GM12878 (cell line): ENCODE measurements at regions not wholly inside any gene's neighbourhood (a gene's known extent, or its start where the extent isn't known, plus 50 kb on each side); places are given as distances from the start of the nearest gene placed in this dataset.
"Not testable (repeated sequence)": the region's sequence is repeated elsewhere in the genome, so short reads cannot be mapped to it uniquely, and the experiment has no call there.

Experiments used
- ATAC-seq: fragments of 200-7000 bp; cut with Tn5 transposase; 3 replicates; pipeline ENCODE4 v1.9.1; 2020; ENCODE audit warnings: mild to moderate bottlenecking, moderate library complexity
- BruUV-seq: library from RNA; stranded (reverse); fragments of 400-500 nt; replicated peaks from 2 replicates; lab custom pipeline; 2021; lab: Mats Ljungman, UMichigan
- CTCF ChIA-PET: fragments of 300-600 bp; sonication (Branson Sonifier 250); formaldehyde crosslinking; extraction: SDS; loops from one replicate; lab custom pipeline; 2021; ENCODE audit warnings: inconsistent platforms; lab: Yijun Ruan, JAX
- POLR2A ChIA-PET: fragments of 350-600 bp; formaldehyde crosslinking; extraction: SDS; loops from one replicate; lab custom pipeline; 2021; ENCODE audit warnings: inconsistent platforms; lab: Charles Lee
- RAD21 ChIA-PET: fragments of 300-600 bp; sonication (Branson Sonifier 250); formaldehyde crosslinking; loops from one replicate; lab custom pipeline; 2023; ENCODE audit warnings: antibody characterized with exemption; ENCODE audit not compliant: unreplicated experiment; lab: Charles Lee
- SMC1A ChIA-PET: fragments of 300-600 bp; sonication (Branson Sonifier 250); formaldehyde crosslinking; loops from one replicate; lab custom pipeline; 2023; ENCODE audit not compliant: unreplicated experiment, uncharacterized antibody; lab: Charles Lee
- DNase-seq: peaks from one replicate; pipeline ENCODE4 v3.0.0-alpha.2; 2011; ENCODE audit warnings: low read depth, low spot score
- FAIRE-seq: peaks from 3 replicates; lab custom pipeline; 2011; peaks lifted over from hg19 to GRCh38; lab: Jason Lieb, UNC
- H2AFZ ChIP-seq: 2 replicates; pipeline ENCODE4 v1.6.0; 2011; ENCODE audit warnings: low read depth, low read length, control low read depth; ENCODE audit not compliant: control insufficient read depth
- H3K27ac ChIP-seq: 2 replicates; pipeline ENCODE4 v1.5.1; 2011; ENCODE audit warnings: control low read depth; ENCODE audit not compliant: control insufficient read depth, insufficient read depth
- H3K27me3 ChIP-seq, 2 experiments: replicated peaks in 1 of 2; 2 replicates each; pipeline versions ENCODE4 v1.6.0 to v1.6.1; 2011; ENCODE audit warnings: low read length in 1 of 2; ENCODE audit not compliant: control insufficient read depth in 2 of 2, insufficient read depth in 2 of 2
- H3K36me3 ChIP-seq, 2 experiments: 2 replicates each; pipeline ENCODE4 v1.5.1; 2011; ENCODE audit warnings: low read length in 1 of 2; ENCODE audit not compliant: control insufficient read depth in 2 of 2, insufficient read depth in 2 of 2
- H3K4me1 ChIP-seq: 2 replicates; pipeline ENCODE4 v1.6.1; 2011; ENCODE audit warnings: mild to moderate bottlenecking, low read length, moderate library complexity, mixed read lengths; ENCODE audit not compliant: control insufficient read depth, insufficient read depth
- H3K4me2 ChIP-seq: 2 replicates; pipeline ENCODE4 v1.6.0; 2011; ENCODE audit warnings: control low read depth; ENCODE audit not compliant: control insufficient read depth, insufficient read depth
- H3K4me3 ChIP-seq: fragments of 200-600 bp; sonication (generic); 2 replicates; pipeline ENCODE4 v1.5.1; 2016
- H3K79me2 ChIP-seq: 2 replicates; pipeline ENCODE4 v1.6.0; 2011; ENCODE audit warnings: low read length; ENCODE audit not compliant: control insufficient read depth, insufficient read depth
- H3K9ac ChIP-seq: 2 replicates; pipeline ENCODE4 v1.8.0; 2011; ENCODE audit warnings: low read length, control low read depth, mixed read lengths; ENCODE audit not compliant: control insufficient read depth, insufficient read depth
- H3K9me3 ChIP-seq: replicated peaks from 3 replicates; pipeline ENCODE4 v1.5.1; 2011; ENCODE audit warnings: mild to moderate bottlenecking, low read length; ENCODE audit not compliant: control insufficient read depth, insufficient read depth
- H4K20me1 ChIP-seq: 2 replicates; pipeline ENCODE4 v1.6.0; 2011; ENCODE audit not compliant: control insufficient read depth, insufficient read depth
- ELK1 ChIP-seq: IDR thresholded peaks from 2 replicates; pipeline ENCODE4 v1.6.1; 2012; ENCODE audit warnings: low read depth, low read length, improper control_type of control experiment
- ZNF207 ChIP-seq: fragments of 450-650 bp; IDR thresholded peaks from 2 replicates; pipeline ENCODE4 v1.6.1; 2014; ENCODE audit warnings: antibody characterized with exemption, mild to moderate bottlenecking, borderline replicate concordance
- WGBS: methylation state at CpG from one replicate; pipeline ENCODE4 v1.1.6; 2016; ENCODE audit warnings: low lambda C conversion rate; ENCODE audit not compliant: insufficient replicate concordance, insufficient coverage; ENCODE audit errors: missing lambda C conversion rate; 5-methylcytosine and 5-hydroxymethylcytosine counted together
- in situ Hi-C: fragments of 300-500 bp; cut with MboI; formaldehyde crosslinking; loops from 9 replicates; pipeline ENCODE4 v1.14.3; 2018; ENCODE audit warnings: mixed read lengths
- intact Hi-C: fragments of 100-400 bp; cut with micrococcal nuclease; formaldehyde crosslinking; loops from one replicate; pipeline ENCODE4 v1.14.2; 2022; ENCODE audit not compliant: unreplicated experiment

DNA sequence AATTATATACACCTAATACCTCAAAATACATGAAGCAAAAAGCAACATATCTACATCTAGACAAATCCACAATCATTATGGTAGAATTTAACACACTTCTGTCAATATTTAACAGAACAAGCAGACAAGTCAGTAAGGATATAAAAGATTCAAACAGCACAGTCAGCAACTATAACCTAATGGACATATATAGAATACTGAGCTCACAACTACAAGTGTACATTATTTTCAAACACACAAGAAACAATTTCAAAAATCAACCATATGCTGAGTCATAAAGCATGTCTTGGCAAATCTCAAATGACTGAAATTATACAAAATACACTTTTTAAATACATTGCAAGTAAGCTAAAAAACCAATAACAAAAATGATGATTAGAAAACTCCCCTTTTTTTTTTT is 178.0 kb downstream of the TOMM20 start:
- no peak overlapping the region for H2AFZ ChIP-seq
- TF ChIP-seq ELK1, result no peak
- TF ChIP-seq ZNF207, result no peak
- no peak for DNase-seq
- no peak for FAIRE-seq
- H3K27ac ChIP-seq, result no peak overlapping the region
- peaks cover 6% of the 10 kb centered on the region; the same call in 2 of the 3 replicates for H3K9me3 ChIP-seq
- no peak overlapping the region for H3K4me2 ChIP-seq
- POLR2A ChIA-PET, result interaction anchor here (0.6 to 0.9 kb wide), 4 partner anchors 11 to 500 kb away, joined by 3 to 5 read pairs (median 4); no protein-coding TSS in a partner anchor
- BruUV-seq, result no TSS peak
- H3K9ac ChIP-seq, result no peak overlapping the region
- no peak for ATAC-seq
- RAD21 ChIA-PET, result interaction anchor here (0.6 to 1.4 kb wide), 6 partner anchors 16 to 339 kb away, joined by 3 to 4 read pairs (median 4); no protein-coding TSS in a partner anchor
- H3K36me3 ChIP-seq, result no peaks in the 10 kb centered on the region
- no peaks in the 10 kb centered on the region for H3K27me3 ChIP-seq
- H4K20me1 ChIP-seq, result no peaks in the 10 kb centered on the region
- H3K4me1 ChIP-seq, result peaks cover 24% of the 10 kb centered on the region
- in situ Hi-C loops (no loop called here), intact Hi-C loops (no loop called here)
- CTCF ChIA-PET, result interaction anchor here (0.7 to 1.5 kb wide), 3 partner anchors 12 to 266 kb away, joined by 3 read pairs; no protein-coding TSS in a partner anchor
- peaks cover 4% of the 10 kb centered on the region for H3K79me2 ChIP-seq
- no peak overlapping the region for H3K4me3 ChIP-seq
- SMC1A ChIA-PET, result interaction anchor here (0.6 to 1.8 kb wide), 5 partner anchors 12 to 513 kb away, joined by 3 to 6 read pairs (median 3); no protein-coding TSS in a partner anchor

- H3K9me3 ChIP-seq, H3K4me2 ChIP-seq, H3K9ac ChIP-seq, H4K20me1 ChIP-seq, H3K27me3 ChIP-seq, BruUV-seq, H3K4me3 ChIP-seq, DNase-seq, ATAC-seq, H2AFZ ChIP-seq, H3K27ac ChIP-seq, in situ Hi-C loops, H3K79me2 ChIP-seq, H3K36me3 ChIP-seq, FAIRE-seq, intact Hi-C loops: not testable (repeated sequence)
- SMC1A ChIA-PET, result interaction anchor here (0.6 to 3.4 kb wide), 9 partner anchors 13 to 226 kb away, joined by 3 to 8 read pairs (median 3); no protein-coding TSS in a partner anchor
- peaks cover 22% of the 10 kb centered on the region for H3K4me1 ChIP-seq
- 88% methylated on average over 6 of the region's 6 CpGs for WGBS
- POLR2A ChIA-PET, result interaction anchor here (1.1 kb wide), 1 partner anchor 337 kb away, joined by 3 read pairs; no protein-coding TSS in a partner anchor
- CTCF ChIA-PET, result interaction anchor here (0.8 kb wide), 1 partner anchor 144 kb away, joined by 3 read pairs; no protein-coding TSS in a partner anchor
- RAD21 ChIA-PET, result interaction anchor here (1.0 kb wide), 1 partner anchor 16 kb away, joined by 4 read pairs; no protein-coding TSS in a partner anchor
These were observed 179.1 kb downstream of the TOMM20 start for GRCh38 chr1:234949528-234949927.
